PC-3 (cell line): ENCODE measurements at regions not wholly inside any gene's neighbourhood (a gene's known extent, or its start where the extent isn't known, plus 50 kb on each side); places are given as distances from the start of the nearest gene placed in this dataset.

Experiments used
- EZH2 ChIP-seq: fragments of 300-600 bp; sonication (generic); IDR thresholded peaks from one replicate; pipeline ENCODE4 v1.6.1; 2017; ENCODE audit warnings: antibody characterized with exemption, mild to moderate bottlenecking, low read length; ENCODE audit not compliant: unreplicated experiment
- TF ChIP-seq, protein P1 (sequence below): fragments of 300-600 bp; sonication (generic); conservative IDR thresholded peaks from 2 replicates; pipeline ENCODE4 v1.5.1; 2017; ENCODE audit warnings: antibody characterized with exemption, low read depth, mild to moderate bottlenecking, low read length

DNA sequence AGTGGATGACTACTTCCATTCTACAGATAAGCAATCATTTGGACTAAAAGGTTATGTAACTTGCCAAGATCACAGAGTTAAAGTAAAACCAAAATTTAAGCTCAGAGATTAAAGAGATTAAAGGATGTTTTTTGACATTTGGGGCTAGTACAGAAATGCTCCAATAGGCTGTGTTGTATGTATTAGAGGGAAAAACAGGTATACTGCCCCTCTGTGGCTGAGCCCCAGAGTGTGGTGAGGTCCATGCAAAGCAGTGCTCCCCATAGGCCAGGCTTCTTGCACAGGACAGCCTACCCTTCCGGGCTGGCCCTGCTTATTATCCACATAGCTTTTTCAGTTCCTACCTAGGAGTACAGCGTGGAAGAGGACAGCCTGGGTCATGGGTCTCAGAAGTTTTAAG is 322.8 kb downstream of the POM121L12 start:
- TF ChIP-seq, protein P1, sequence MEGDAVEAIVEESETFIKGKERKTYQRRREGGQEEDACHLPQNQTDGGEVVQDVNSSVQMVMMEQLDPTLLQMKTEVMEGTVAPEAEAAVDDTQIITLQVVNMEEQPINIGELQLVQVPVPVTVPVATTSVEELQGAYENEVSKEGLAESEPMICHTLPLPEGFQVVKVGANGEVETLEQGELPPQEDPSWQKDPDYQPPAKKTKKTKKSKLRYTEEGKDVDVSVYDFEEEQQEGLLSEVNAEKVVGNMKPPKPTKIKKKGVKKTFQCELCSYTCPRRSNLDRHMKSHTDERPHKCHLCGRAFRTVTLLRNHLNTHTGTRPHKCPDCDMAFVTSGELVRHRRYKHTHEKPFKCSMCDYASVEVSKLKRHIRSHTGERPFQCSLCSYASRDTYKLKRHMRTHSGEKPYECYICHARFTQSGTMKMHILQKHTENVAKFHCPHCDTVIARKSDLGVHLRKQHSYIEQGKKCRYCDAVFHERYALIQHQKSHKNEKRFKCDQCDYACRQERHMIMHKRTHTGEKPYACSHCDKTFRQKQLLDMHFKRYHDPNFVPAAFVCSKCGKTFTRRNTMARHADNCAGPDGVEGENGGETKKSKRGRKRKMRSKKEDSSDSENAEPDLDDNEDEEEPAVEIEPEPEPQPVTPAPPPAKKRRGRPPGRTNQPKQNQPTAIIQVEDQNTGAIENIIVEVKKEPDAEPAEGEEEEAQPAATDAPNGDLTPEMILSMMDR = no peak
- TF ChIP-seq EZH2 = no peak
